Dedifferentiated amniotic fluid mesenchymal stem cell (primary cell): ENCODE measurements at regions not wholly inside any gene's neighbourhood (a gene's known extent, or its start where the extent isn't known, plus 50 kb on each side); places are given as distances from the start of the nearest gene placed in this dataset.
"Not testable (repeated sequence)": the region's sequence is repeated elsewhere in the genome, so short reads cannot be mapped to it uniquely, and the experiment has no call there.

ENCODE experiments used
- DNase-seq: peaks from one replicate; pipeline ENCODE4 v3.0.0-alpha.2; 2016; ENCODE audit errors: extremely low spot score

- DNase-seq: no peak
These were observed 100.0 kb upstream of the MAN1A1 start for GRCh38 chr6:119449331-119450156.

GRCh38 chr6:119447921-119448320 lies 98.4 kb upstream of the MAN1A1 start:
- DNase-seq: no peak

- DNase-seq: peak; percentile 78
These were observed 97.0 kb upstream of the MAN1A1 start for GRCh38 chr6:119446609-119447008.

- DNase-seq: peak; percentile 31
These were observed 96.6 kb upstream of the MAN1A1 start for GRCh38 chr6:119446115-119446554.

GRCh38 chr6:119445666-119446065 lies 96.1 kb upstream of the MAN1A1 start:
- no peak for DNase-seq

GRCh38 chr6:119444642-119445557 lies 95.3 kb upstream of the MAN1A1 start:
- DNase-seq: no peak

- DNase-seq: no peak
These were observed 94.6 kb upstream of the MAN1A1 start for GRCh38 chr6:119443993-119444641.

- no peak for DNase-seq
These were observed 93.2 kb upstream of the MAN1A1 start for GRCh38 chr6:119442776-119443184.

GRCh38 chr6:119440953-119441352 lies 91.4 kb upstream of the MAN1A1 start:
- DNase-seq: no peak

- DNase-seq: no peak
These were observed 87.0 kb upstream of the MAN1A1 start for GRCh38 chr6:119436583-119436982.

- no peak for DNase-seq
These were observed 82.2 kb upstream of the MAN1A1 start for GRCh38 chr6:119431799-119432198.

- DNase-seq: no peak
These were observed 81.2 kb upstream of the MAN1A1 start for GRCh38 chr6:119430805-119431204.

GRCh38 chr6:119428633-119429032 lies 79.1 kb upstream of the MAN1A1 start:
- DNase-seq: no peak

GRCh38 chr6:119426619-119427018 lies 77.1 kb upstream of the MAN1A1 start:
- peak; percentile 54 for DNase-seq

GRCh38 chr6:119423996-119424395 lies 74.4 kb upstream of the MAN1A1 start:
- DNase-seq: no peak

- DNase-seq: not testable (repeated sequence)
These were observed 68.5 kb upstream of the MAN1A1 start for GRCh38 chr6:119418084-119418483.

GRCh38 chr6:119407156-119407555 lies 57.6 kb upstream of the MAN1A1 start:
- DNase-seq: no peak

GRCh38 chr6:119405114-119405513 lies 55.6 kb upstream of the MAN1A1 start:
- DNase-seq: not testable (repeated sequence)
